HepG2 (cell line): ENCODE measurements at regions not wholly inside any gene's neighbourhood (a gene's known extent, or its start where the extent isn't known, plus 50 kb on each side); places are given as distances from the start of the nearest gene placed in this dataset.

Experiments used
- NPAS2 ChIP-seq: sonication (generic); formaldehyde crosslinking; IDR thresholded peaks from 2 replicates; pipeline ENCODE4 v1.8.0; 2022; ENCODE audit warnings: mild to moderate bottlenecking, missing genetic modification reagents, borderline replicate concordance
- POLR2A ChIP-seq, 2 experiments: IDR thresholded peaks; 2 replicates each; pipeline ENCODE4 v1.6.1; 2011; ENCODE audit warnings: low read depth in 2 of 2, low read length in 2 of 2, mild to moderate bottlenecking in 1 of 2, moderate library complexity in 1 of 2; ENCODE audit not compliant: insufficient read depth in 1 of 2
- PRPF4 ChIP-seq: fragments of 200-400 bp; formaldehyde crosslinking; IDR thresholded peaks from 2 replicates; pipeline ENCODE4 v1.6.1; 2016; ENCODE audit warnings: low read length, low read depth; ENCODE audit not compliant: poor library complexity, severe bottlenecking
- SAFB2 ChIP-seq: sonication (generic); formaldehyde crosslinking; IDR thresholded peaks from 2 replicates; pipeline ENCODE4 v1.5.1; 2020; ENCODE audit warnings: missing genetic modification reagents, low read depth, mild to moderate bottlenecking, borderline replicate concordance
- ZNF143 ChIP-seq: sonication (generic); formaldehyde crosslinking; IDR thresholded peaks from 2 replicates; pipeline ENCODE4 v1.4.0; 2020; ENCODE audit warnings: missing genetic modification reagents
- ZNF17 ChIP-seq: sonication (generic); formaldehyde crosslinking; IDR thresholded peaks from 2 replicates; pipeline ENCODE4 v1.5.0; 2020; ENCODE audit warnings: mild to moderate bottlenecking, missing genetic modification reagents
- ZNF329 ChIP-seq: sonication (generic); formaldehyde crosslinking; IDR thresholded peaks from 2 replicates; pipeline ENCODE4 v1.9.0; 2021; ENCODE audit warnings: low read depth, mild to moderate bottlenecking, missing genetic modification reagents
- ZNF703 ChIP-seq: sonication (generic); formaldehyde crosslinking; IDR thresholded peaks from 2 replicates; pipeline ENCODE4 v1.5.1; 2020; ENCODE audit warnings: missing genetic modification reagents, mild to moderate bottlenecking, moderate library complexity, borderline replicate concordance
- TF ChIP-seq, protein P1 (sequence below): sonication (generic); formaldehyde crosslinking; IDR thresholded peaks from 2 replicates; pipeline ENCODE4 v1.5.0; 2020; ENCODE audit warnings: mild to moderate bottlenecking, missing genetic modification reagents, moderate library complexity

DNA sequence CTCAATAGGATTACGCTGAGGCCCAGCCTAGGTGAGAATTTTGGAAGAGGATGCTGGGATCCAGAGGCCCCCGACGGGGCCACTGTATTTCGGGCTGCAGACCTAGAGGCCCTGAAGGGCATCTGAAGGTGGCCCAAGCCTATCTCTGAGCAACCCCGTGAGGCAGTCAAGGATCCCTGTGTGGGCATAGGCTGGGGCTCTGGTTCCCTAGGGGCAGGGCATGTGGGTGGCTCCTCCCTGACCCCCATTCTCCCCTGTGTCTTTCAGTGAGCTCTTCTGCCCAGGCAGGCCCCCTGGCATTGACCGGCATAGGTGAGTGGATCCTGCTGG is 216.0 kb downstream of the SNRPN start:
- TF ChIP-seq ZNF703 (CRISPR knock-in tag) (no peak), SAFB2 (no peak), ZNF17 (CRISPR knock-in tag) (no peak), NPAS2 (CRISPR knock-in tag) (no peak), PRPF4 (no peak), ZNF329 (CRISPR knock-in tag) (no peak), POLR2A (IDR thresholded peaks at IDR 0.05; ENCODE audit: insufficient read depth in 1 of 2, low read depth in 2 of 2, low read length in 2 of 2) (no peak), ZNF143 (no peak)
- TF ChIP-seq, protein P1, sequence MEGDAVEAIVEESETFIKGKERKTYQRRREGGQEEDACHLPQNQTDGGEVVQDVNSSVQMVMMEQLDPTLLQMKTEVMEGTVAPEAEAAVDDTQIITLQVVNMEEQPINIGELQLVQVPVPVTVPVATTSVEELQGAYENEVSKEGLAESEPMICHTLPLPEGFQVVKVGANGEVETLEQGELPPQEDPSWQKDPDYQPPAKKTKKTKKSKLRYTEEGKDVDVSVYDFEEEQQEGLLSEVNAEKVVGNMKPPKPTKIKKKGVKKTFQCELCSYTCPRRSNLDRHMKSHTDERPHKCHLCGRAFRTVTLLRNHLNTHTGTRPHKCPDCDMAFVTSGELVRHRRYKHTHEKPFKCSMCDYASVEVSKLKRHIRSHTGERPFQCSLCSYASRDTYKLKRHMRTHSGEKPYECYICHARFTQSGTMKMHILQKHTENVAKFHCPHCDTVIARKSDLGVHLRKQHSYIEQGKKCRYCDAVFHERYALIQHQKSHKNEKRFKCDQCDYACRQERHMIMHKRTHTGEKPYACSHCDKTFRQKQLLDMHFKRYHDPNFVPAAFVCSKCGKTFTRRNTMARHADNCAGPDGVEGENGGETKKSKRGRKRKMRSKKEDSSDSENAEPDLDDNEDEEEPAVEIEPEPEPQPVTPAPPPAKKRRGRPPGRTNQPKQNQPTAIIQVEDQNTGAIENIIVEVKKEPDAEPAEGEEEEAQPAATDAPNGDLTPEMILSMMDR (CRISPR knock-in tag), result no peak
